ENCODE measurements at regions not wholly inside any gene's neighbourhood (a gene's known extent, or its start where the extent isn't known, plus 50 kb on each side); places are given as distances from the start of the nearest gene placed in this dataset.

GRCh38 chr5:74576941-74577456 is 63.5 kb downstream of the ENC1 start:
- no peak for DNase-seq (ENCODE audit: low read depth)
- TF ChIP-seq, protein P1, sequence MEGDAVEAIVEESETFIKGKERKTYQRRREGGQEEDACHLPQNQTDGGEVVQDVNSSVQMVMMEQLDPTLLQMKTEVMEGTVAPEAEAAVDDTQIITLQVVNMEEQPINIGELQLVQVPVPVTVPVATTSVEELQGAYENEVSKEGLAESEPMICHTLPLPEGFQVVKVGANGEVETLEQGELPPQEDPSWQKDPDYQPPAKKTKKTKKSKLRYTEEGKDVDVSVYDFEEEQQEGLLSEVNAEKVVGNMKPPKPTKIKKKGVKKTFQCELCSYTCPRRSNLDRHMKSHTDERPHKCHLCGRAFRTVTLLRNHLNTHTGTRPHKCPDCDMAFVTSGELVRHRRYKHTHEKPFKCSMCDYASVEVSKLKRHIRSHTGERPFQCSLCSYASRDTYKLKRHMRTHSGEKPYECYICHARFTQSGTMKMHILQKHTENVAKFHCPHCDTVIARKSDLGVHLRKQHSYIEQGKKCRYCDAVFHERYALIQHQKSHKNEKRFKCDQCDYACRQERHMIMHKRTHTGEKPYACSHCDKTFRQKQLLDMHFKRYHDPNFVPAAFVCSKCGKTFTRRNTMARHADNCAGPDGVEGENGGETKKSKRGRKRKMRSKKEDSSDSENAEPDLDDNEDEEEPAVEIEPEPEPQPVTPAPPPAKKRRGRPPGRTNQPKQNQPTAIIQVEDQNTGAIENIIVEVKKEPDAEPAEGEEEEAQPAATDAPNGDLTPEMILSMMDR (IDR thresholded peaks at IDR 0.05; ENCODE audit: low read depth, low read length, missing control alignments): no peak
- H3K4me3 ChIP-seq (ENCODE audit: low read depth, low read length): no peak overlapping the region
- in situ Hi-C loops (cut with HindIII; ENCODE audit: low sequenced_read_pairs): no loop called here

- TF ChIP-seq, protein P1 (IDR thresholded peaks at IDR 0.05; ENCODE audit: low read depth, low read length, missing control alignments): no peak
- no peak overlapping the region for H3K4me3 ChIP-seq (ENCODE audit: low read depth, low read length)
- in situ Hi-C loops (cut with HindIII; ENCODE audit: low sequenced_read_pairs): no loop called here
- no peak for DNase-seq (ENCODE audit: low read depth)
Observed at GRCh38 chr5:74575741-74576538, 64.6 kb downstream of the ENC1 start.

GRCh38 chr5:74570250-74570649 is 70.3 kb downstream of the ENC1 start:
- TF ChIP-seq, protein P1 (IDR thresholded peaks at IDR 0.05; ENCODE audit: low read depth, low read length, missing control alignments): no peak
- H3K4me3 ChIP-seq (ENCODE audit: low read depth, low read length): no peak overlapping the region
- DNase-seq (ENCODE audit: low read depth): no peak
- in situ Hi-C loops (cut with HindIII; ENCODE audit: low sequenced_read_pairs): no loop called here

- in situ Hi-C loops (cut with HindIII; ENCODE audit: low sequenced_read_pairs): no loop called here
- TF ChIP-seq, protein P1 (IDR thresholded peaks at IDR 0.05; ENCODE audit: low read depth, low read length, missing control alignments): no peak
- H3K4me3 ChIP-seq (ENCODE audit: low read depth, low read length): no peak overlapping the region
- DNase-seq (ENCODE audit: low read depth): no peak
Observed at GRCh38 chr5:74567411-74567995, 73.0 kb downstream of the ENC1 start.

DNA sequence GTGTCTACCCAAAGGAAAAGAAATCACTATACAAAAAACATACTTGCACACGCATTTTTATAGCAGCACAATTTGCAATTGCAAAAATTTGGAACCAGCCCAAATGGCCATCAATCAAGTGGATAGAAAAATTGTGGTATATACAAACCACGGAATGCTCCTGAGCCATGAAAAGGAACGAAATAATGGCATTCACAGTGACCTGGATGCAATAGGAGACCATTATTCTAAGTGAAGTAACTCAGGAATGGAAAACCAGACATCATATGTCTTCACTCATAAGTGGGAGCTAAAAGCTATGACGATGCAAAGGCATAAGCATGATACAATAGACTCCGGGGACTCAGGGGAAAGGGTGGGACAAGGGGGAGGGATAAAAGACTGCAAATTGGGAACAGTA is 78.4 kb downstream of the ENC1 start:
- TF ChIP-seq, protein P1 (IDR thresholded peaks at IDR 0.05; ENCODE audit: low read depth, low read length, missing control alignments): no peak

DNA sequence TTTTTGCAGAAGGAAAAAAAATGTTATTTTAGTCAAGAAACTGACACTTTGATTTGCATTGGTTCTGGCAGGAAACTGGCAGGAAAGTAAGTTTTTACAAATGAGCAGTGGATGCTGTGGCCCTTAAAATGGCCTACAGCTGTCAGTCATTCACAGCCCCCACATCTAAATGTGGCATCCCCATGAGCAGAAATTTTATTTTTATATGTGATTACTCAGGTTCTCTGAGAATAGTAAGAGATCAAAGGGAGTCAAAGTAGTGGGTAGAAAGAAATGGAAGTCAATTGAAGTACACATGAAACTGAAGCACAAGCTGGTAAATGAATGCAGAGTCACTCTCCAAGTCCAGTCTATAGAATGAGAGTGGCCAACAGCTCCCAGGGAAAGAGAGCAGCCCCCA is 80.3 kb downstream of the ENC1 start:
- TF ChIP-seq, protein P1 (IDR thresholded peaks at IDR 0.05; ENCODE audit: low read depth, low read length, missing control alignments): no peak
- no peak for DNase-seq (ENCODE audit: low read depth)
- in situ Hi-C loops (cut with HindIII; ENCODE audit: low sequenced_read_pairs): no loop called here
- H3K4me3 ChIP-seq (ENCODE audit: low read depth, low read length): no peak overlapping the region

More for the DNA sequence above, 78.4 kb downstream of the ENC1 start:
- DNase-seq (ENCODE audit: low read depth): no peak
- H3K4me3 ChIP-seq (ENCODE audit: low read depth, low read length): no peak overlapping the region
- in situ Hi-C loops (cut with HindIII; ENCODE audit: low sequenced_read_pairs): no loop called here
